Thoracic aorta (tissue), 2 donors: ENCODE measurements at regions not wholly inside any gene's neighbourhood (a gene's known extent, or its start where the extent isn't known, plus 50 kb on each side); places are given as distances from the start of the nearest gene placed in this dataset.

Source experiments
- ATAC-seq: fragments of 150-250 bp; one replicate; pipeline ENCODE4 v1.8.0; 2017; ENCODE audit warnings: low read depth; ENCODE audit not compliant: insufficient number of reproducible peaks, low FRiP score
- DNase-seq: peaks from one replicate; pipeline ENCODE4 v3.0.0-alpha.2; 2020; ENCODE audit warnings: low spot score
- H3K27ac ChIP-seq, 2 donors: fragments of 200-600 bp; sonication (generic); 1 replicate in 1 of 2; 2 replicates in 1 of 2; pipeline ENCODE4 v1.5.1; 2016; ENCODE audit warnings: mild to moderate bottlenecking in 2 of 2, moderate library complexity in 2 of 2
- H3K27me3 ChIP-seq: fragments of 200-600 bp; sonication (generic); replicated peaks from 2 replicates; pipeline ENCODE4 v1.6.0; 2016; ENCODE audit warnings: mild to moderate bottlenecking; ENCODE audit not compliant: insufficient read depth
- H3K36me3 ChIP-seq: fragments of 200-600 bp; sonication (generic); one replicate; pipeline ENCODE4 v1.5.1; 2016
- H3K4me1 ChIP-seq, 2 donors: fragments of 200-600 bp; sonication (generic); 1 replicate in 1 of 2; 2 replicates in 1 of 2; pipeline versions ENCODE4 v1.5.1 to v1.6.0; 2016; ENCODE audit warnings: low read depth in 2 of 2, mild to moderate bottlenecking in 1 of 2; ENCODE audit not compliant: control insufficient read depth in 1 of 2
- H3K4me3 ChIP-seq: fragments of 200-600 bp; sonication (generic); 2 replicates; pipeline ENCODE4 v1.5.1; 2016; ENCODE audit warnings: mild to moderate bottlenecking
- H3K9me3 ChIP-seq: fragments of 200-600 bp; sonication (generic); 2 replicates; pipeline ENCODE4 v1.5.1; 2016
- CTCF ChIP-seq: fragments of 200-600 bp; sonication (generic); IDR thresholded peaks from one replicate; pipeline ENCODE4 v1.5.1; 2019; ENCODE audit warnings: antibody characterized with exemption

GRCh38 chr5:15439801-15440200, 60.2 kb upstream of the FBXL7 start:
- peaks cover 6 to 18% of the 10 kb centered on the region in 2 donors for H3K4me1 ChIP-seq
- no peaks in the 10 kb centered on the region for H3K9me3 ChIP-seq
- no peak for TF ChIP-seq CTCF
- ATAC-seq (no peak), DNase-seq (no peak)
- no peak overlapping the region for H3K27ac ChIP-seq
- no peaks in the 10 kb centered on the region for H3K36me3 ChIP-seq
- H3K27me3 ChIP-seq = no peaks in the 10 kb centered on the region
- H3K4me3 ChIP-seq = no peak overlapping the region

- H3K4me3 ChIP-seq = no peak overlapping the region
- H3K27ac ChIP-seq = no peak overlapping the region
- ATAC-seq (no peak), DNase-seq (no peak)
- TF ChIP-seq CTCF = no peak
- H3K27me3 ChIP-seq = no peaks in the 10 kb centered on the region
- no peaks in the 10 kb centered on the region for H3K36me3 ChIP-seq
- no peaks in the 10 kb centered on the region for H3K4me1 ChIP-seq
- H3K9me3 ChIP-seq = no peaks in the 10 kb centered on the region
Measured at GRCh38 chr5:15433709-15434108, 66.3 kb upstream of the FBXL7 start.

GRCh38 chr5:15431923-15432322, 68.1 kb upstream of the FBXL7 start:
- H3K36me3 ChIP-seq = no peaks in the 10 kb centered on the region
- DNase-seq (no peak), ATAC-seq (no peak)
- H3K27ac ChIP-seq = no peak overlapping the region
- no peaks in the 10 kb centered on the region for H3K4me1 ChIP-seq
- no peaks in the 10 kb centered on the region for H3K27me3 ChIP-seq
- TF ChIP-seq CTCF = no peak
- no peaks in the 10 kb centered on the region for H3K9me3 ChIP-seq
- no peak overlapping the region for H3K4me3 ChIP-seq

GRCh38 chr5:15425766-15426165, 74.2 kb upstream of the FBXL7 start:
- Histone ChIP-seq H3K4me3 (peak overlapping the region; percentile 44), H3K36me3 (no peaks in the 10 kb centered on the region), H3K27me3 (no peaks in the 10 kb centered on the region), H3K9me3 (no peaks in the 10 kb centered on the region), H3K4me1 (peaks cover 0 to 35% of the 10 kb centered on the region in 2 donors), H3K27ac (no peak overlapping the region)
- ATAC-seq (no peak), DNase-seq (no peak)
- no peak for TF ChIP-seq CTCF

- H3K27ac ChIP-seq = no peak overlapping the region
- H3K9me3 ChIP-seq = no peaks in the 10 kb centered on the region
- no peaks in the 10 kb centered on the region for H3K36me3 ChIP-seq
- H3K4me1 ChIP-seq = peaks cover 0 to 45% of the 10 kb centered on the region in 2 donors
- DNase-seq (no peak), ATAC-seq (no peak)
- TF ChIP-seq CTCF = no peak
- no peaks in the 10 kb centered on the region for H3K27me3 ChIP-seq
- H3K4me3 ChIP-seq = no peak overlapping the region
Measured at GRCh38 chr5:15424769-15425168, 75.2 kb upstream of the FBXL7 start.
